PC-9 (cell line): ENCODE measurements at regions not wholly inside any gene's neighbourhood (a gene's known extent, or its start where the extent isn't known, plus 50 kb on each side); places are given as distances from the start of the nearest gene placed in this dataset.

Experiments
- BruUV-seq: library from RNA; stranded (reverse); fragments of 400-500 nt; replicated peaks from 2 replicates; lab custom pipeline; 2021; lab: Mats Ljungman, UMichigan
- CTCF ChIA-PET: fragments of 300-600 bp; sonication (Branson Sonifier 250); formaldehyde crosslinking; loops from one replicate; lab custom pipeline; 2022; ENCODE audit warnings: antibody characterized with exemption; lab: Charles Lee
- POLR2A ChIA-PET: fragments of 300-600 bp; sonication (Branson Sonifier 250); formaldehyde crosslinking; loops from one replicate; lab custom pipeline; 2022; ENCODE audit warnings: antibody characterized with exemption; ENCODE audit not compliant: unreplicated experiment; lab: Charles Lee
- DNase-seq, 2 experiments: peaks; one replicate each; pipeline versions ENCODE4 v3.0.0 to v3.0.0-alpha.2; 2015 to 2022; ENCODE audit warnings: mixed read lengths in 1 of 2
- H2AFZ ChIP-seq: fragments of 200-600 bp; sonication (generic); 2 replicates; pipeline ENCODE4 v1.8.1; 2017; ENCODE audit warnings: antibody characterized with exemption
- H3F3A ChIP-seq: fragments of 200-600 bp; sonication (generic); 2 replicates; pipeline ENCODE4 v1.8.1; 2017; ENCODE audit warnings: antibody characterized with exemption, mild to moderate bottlenecking, low read depth; ENCODE audit not compliant: insufficient read depth
- H3K27ac ChIP-seq: fragments of 200-600 bp; sonication (generic); 2 replicates; pipeline ENCODE4 v1.6.1; 2016; ENCODE audit warnings: mixed run types
- H3K27me3 ChIP-seq: fragments of 200-600 bp; sonication (generic); 2 replicates; pipeline ENCODE4 v1.6.1; 2016; ENCODE audit warnings: low read depth, mixed run types; ENCODE audit not compliant: insufficient read depth
- H3K36me3 ChIP-seq: fragments of 200-600 bp; sonication (generic); 2 replicates; pipeline ENCODE4 v1.6.1; 2016; ENCODE audit warnings: low read depth, mixed run types
- H3K4me1 ChIP-seq: fragments of 200-600 bp; sonication (generic); replicated peaks from 2 replicates; pipeline ENCODE4 v1.6.1; 2016; ENCODE audit warnings: mixed run types; ENCODE audit not compliant: insufficient read depth
- H3K4me2 ChIP-seq: fragments of 200-600 bp; sonication (generic); 2 replicates; pipeline ENCODE4 v1.6.1; 2017; ENCODE audit warnings: mixed run types
- H3K4me3 ChIP-seq: fragments of 200-600 bp; sonication (generic); 2 replicates; pipeline ENCODE4 v1.6.1; 2016; ENCODE audit warnings: mixed run types
- H3K79me2 ChIP-seq: fragments of 200-600 bp; sonication (generic); 2 replicates; pipeline ENCODE4 v1.6.1; 2017; ENCODE audit warnings: low read depth, mixed run types
- H3K9me2 ChIP-seq: fragments of 200-600 bp; sonication (generic); 2 replicates; pipeline ENCODE4 v1.8.1; 2017; ENCODE audit warnings: mild to moderate bottlenecking; ENCODE audit not compliant: insufficient read depth
- H3K9me3 ChIP-seq: fragments of 200-600 bp; sonication (generic); 2 replicates; pipeline ENCODE4 v1.8.1; 2016; ENCODE audit warnings: low read depth; ENCODE audit not compliant: insufficient read depth
- H4K20me1 ChIP-seq: fragments of 200-600 bp; sonication (generic); 2 replicates; pipeline ENCODE4 v1.8.1; 2017; ENCODE audit not compliant: insufficient read depth
- EZH2 ChIP-seq: fragments of 200-600 bp; sonication (generic); IDR thresholded peaks from 2 replicates; pipeline ENCODE4 v1.8.0; 2017; ENCODE audit warnings: antibody characterized with exemption, low read depth
- intact Hi-C: fragments of 100-400 bp; cut with micrococcal nuclease; formaldehyde crosslinking; loops from one replicate; pipeline ENCODE4 v1.10.0; 2022; ENCODE audit not compliant: unreplicated experiment
- TF ChIP-seq, protein P1 (sequence below): fragments of 200-600 bp; sonication (generic); conservative IDR thresholded peaks from 2 replicates; pipeline ENCODE4 v1.6.1; 2017; ENCODE audit warnings: mixed run types, antibody characterized with exemption, mild to moderate bottlenecking, moderate library complexity

DNA sequence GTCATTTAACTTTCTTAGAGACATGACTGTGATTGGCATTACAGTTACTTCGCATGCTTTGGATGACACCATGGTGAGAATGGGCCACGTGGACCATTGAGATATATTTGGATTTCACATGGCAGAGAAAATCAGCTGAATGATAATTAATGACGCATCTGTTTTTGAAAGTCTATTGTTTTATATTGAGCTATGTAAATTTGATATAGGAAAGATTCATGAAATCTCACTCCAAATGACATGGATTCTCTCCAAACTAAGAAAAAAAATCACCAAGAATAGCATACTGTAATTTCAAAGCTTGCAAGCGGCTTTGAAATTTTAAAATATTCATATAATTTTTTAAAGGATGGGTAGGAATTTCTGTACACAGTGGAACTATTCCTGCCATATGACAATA, 163.7 kb downstream of the SH3BP4 start:
- CTCF ChIA-PET, result interaction anchor here (1.8 to 1.9 kb wide), 2 partner anchors 8 to 613 kb away, joined by 8 to 12 read pairs; no protein-coding TSS in a partner anchor
- DNase-seq, result no peak
- Histone ChIP-seq H4K20me1 (no peaks in the 10 kb centered on the region), H2AFZ (no peak overlapping the region), H3K27me3 (no peaks in the 10 kb centered on the region), H3K4me3 (no peak overlapping the region), H3F3A (no peaks in the 10 kb centered on the region), H3K36me3 (no peaks in the 10 kb centered on the region), H3K4me2 (no peak overlapping the region), H3K27ac (no peak overlapping the region), H3K9me3 (peaks cover 3% of the 10 kb centered on the region), H3K9me2 (no peaks in the 10 kb centered on the region), H3K79me2 (no peaks in the 10 kb centered on the region), H3K4me1 (no peaks in the 10 kb centered on the region; the same call in 1 of the 2 replicates)
- POLR2A ChIA-PET, result interaction anchor here (0.6 kb wide), 1 partner anchor 628 kb away, joined by 3 read pairs; no protein-coding TSS in a partner anchor
- BruUV-seq, result no TSS peak
- TF ChIP-seq EZH2, result no peak
- TF ChIP-seq, protein P1, sequence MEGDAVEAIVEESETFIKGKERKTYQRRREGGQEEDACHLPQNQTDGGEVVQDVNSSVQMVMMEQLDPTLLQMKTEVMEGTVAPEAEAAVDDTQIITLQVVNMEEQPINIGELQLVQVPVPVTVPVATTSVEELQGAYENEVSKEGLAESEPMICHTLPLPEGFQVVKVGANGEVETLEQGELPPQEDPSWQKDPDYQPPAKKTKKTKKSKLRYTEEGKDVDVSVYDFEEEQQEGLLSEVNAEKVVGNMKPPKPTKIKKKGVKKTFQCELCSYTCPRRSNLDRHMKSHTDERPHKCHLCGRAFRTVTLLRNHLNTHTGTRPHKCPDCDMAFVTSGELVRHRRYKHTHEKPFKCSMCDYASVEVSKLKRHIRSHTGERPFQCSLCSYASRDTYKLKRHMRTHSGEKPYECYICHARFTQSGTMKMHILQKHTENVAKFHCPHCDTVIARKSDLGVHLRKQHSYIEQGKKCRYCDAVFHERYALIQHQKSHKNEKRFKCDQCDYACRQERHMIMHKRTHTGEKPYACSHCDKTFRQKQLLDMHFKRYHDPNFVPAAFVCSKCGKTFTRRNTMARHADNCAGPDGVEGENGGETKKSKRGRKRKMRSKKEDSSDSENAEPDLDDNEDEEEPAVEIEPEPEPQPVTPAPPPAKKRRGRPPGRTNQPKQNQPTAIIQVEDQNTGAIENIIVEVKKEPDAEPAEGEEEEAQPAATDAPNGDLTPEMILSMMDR, result no peak
- intact Hi-C loops, result loop anchor here (2.0 to 5.0 kb wide), 2 partner anchors 632 to 1257 kb away; no protein-coding TSS in a partner anchor

DNA sequence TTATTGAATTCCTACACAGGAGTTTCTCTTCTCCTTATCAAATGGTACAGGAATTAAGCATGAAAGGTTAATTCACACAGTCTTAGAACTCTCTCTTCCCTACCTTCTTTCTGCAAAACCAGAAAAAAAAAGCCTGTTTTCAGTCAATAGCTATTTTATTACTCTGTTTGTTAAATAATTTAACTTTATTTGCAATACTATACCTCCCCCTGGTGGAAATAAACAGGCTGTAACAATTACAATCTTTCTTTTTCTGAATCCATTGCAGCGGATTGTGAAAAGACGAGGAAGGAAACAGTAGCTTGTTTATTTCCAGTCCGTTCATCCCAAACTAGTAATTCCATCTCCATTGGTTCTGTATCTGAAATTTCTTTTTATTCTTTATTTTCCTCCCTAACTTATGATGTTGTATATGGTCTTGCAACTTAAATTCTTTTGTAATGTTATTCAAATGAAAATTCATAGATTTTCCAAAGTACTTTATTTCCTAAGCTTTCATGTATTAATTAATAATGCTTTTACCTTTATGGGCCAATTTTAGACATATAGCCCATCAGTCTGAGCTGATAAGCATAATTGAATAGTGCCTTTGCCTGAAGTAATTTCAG, 165.2 kb downstream of the SH3BP4 start:
- Histone ChIP-seq H2AFZ (no peak overlapping the region), H3F3A (no peaks in the 10 kb centered on the region), H3K4me2 (peak overlapping the region; percentile 9; the same call in 1 of the 2 replicates), H3K27ac (no peak overlapping the region), H3K27me3 (no peaks in the 10 kb centered on the region), H3K79me2 (no peaks in the 10 kb centered on the region), H3K36me3 (no peaks in the 10 kb centered on the region), H3K9me2 (no peaks in the 10 kb centered on the region), H4K20me1 (no peaks in the 10 kb centered on the region), H3K9me3 (peaks cover 3% of the 10 kb centered on the region), H3K4me3 (no peak overlapping the region), H3K4me1 (no peaks in the 10 kb centered on the region; the same call in 1 of the 2 replicates)
- no TSS peak for BruUV-seq
- DNase-seq, result peak in 1 of 2 experiments; percentile 55
- POLR2A ChIA-PET, result interaction anchor here (0.6 to 0.7 kb wide), 5 partner anchors 88 to 1553 kb away, joined by 3 to 9 read pairs (median 4); partner anchors contain the start of gene SH3BP4
- TF ChIP-seq, protein P1, result peak; percentile 92
- TF ChIP-seq EZH2, result no peak
- CTCF ChIA-PET, result interaction anchor here (0.6 to 1.9 kb wide), 19 partner anchors 10 to 1259 kb away, joined by 3 to 12 read pairs (median 4); partner anchors contain the start of genes ARL4C and SH3BP4
- intact Hi-C loops, result loop anchor here (1.0 to 5.0 kb wide), 6 partner anchors 477 to 1143 kb away; no protein-coding TSS in a partner anchor

DNA sequence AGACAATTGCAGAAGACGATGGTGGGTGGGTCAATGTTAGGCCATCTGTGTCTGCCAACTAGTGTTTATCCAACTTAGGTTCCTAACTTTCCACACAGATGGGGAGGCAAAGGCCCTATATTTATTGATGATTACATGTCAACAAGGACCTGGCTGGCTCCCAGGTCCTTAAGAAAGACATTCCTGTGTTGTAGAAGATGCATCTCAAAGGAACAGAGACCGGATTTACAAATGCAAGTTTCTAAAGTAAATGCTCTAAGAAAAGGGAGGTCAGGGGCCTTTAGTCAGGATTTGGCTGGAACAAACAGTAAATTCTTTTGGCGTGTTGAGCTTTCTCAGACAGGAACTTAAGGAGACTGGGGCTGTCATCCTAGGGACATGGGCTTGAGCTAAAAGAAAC, 175.0 kb downstream of the SH3BP4 start:
- no peak overlapping the region for H2AFZ ChIP-seq
- H4K20me1 ChIP-seq, result no peaks in the 10 kb centered on the region
- POLR2A ChIA-PET, result no interaction called here
- H3K4me2 ChIP-seq, result no peak overlapping the region
- intact Hi-C loops, result no loop called here
- no peak for DNase-seq
- no peaks in the 10 kb centered on the region for H3K79me2 ChIP-seq
- no peaks in the 10 kb centered on the region for H3K4me1 ChIP-seq
- no peaks in the 10 kb centered on the region for H3K36me3 ChIP-seq
- no peaks in the 10 kb centered on the region for H3K27me3 ChIP-seq
- H3F3A ChIP-seq, result no peaks in the 10 kb centered on the region
- no peak overlapping the region for H3K4me3 ChIP-seq
- H3K9me3 ChIP-seq, result no peaks in the 10 kb centered on the region; the same call in 1 of the 2 replicates
- TF ChIP-seq, protein P1, result no peak
- TF ChIP-seq EZH2, result no peak
- H3K9me2 ChIP-seq, result no peaks in the 10 kb centered on the region
- no peak overlapping the region for H3K27ac ChIP-seq
- no TSS peak for BruUV-seq
- CTCF ChIA-PET, result interaction anchor here (0.5 to 0.8 kb wide), 3 partner anchors 10 to 341 kb away, joined by 3 to 10 read pairs (median 3); no protein-coding TSS in a partner anchor
